H1 (cell line): ENCODE measurements at regions not wholly inside any gene's neighbourhood (a gene's known extent, or its start where the extent isn't known, plus 50 kb on each side); places are given as distances from the start of the nearest gene placed in this dataset.

Experiments used
- CTCF ChIA-PET: fragments of 300-600 bp; sonication (Branson Sonifier 250); formaldehyde crosslinking; loops from one replicate; lab custom pipeline; 2021; ENCODE audit not compliant: partially characterized antibody; lab: Charles Lee
- POLR2A ChIA-PET: fragments of 300-600 bp; sonication (Branson Sonifier 250); formaldehyde crosslinking; loops from one replicate; lab custom pipeline; 2021; ENCODE audit warnings: inconsistent platforms; ENCODE audit not compliant: partially characterized antibody; lab: Charles Lee
- DNase-seq, 2 experiments: peaks; one replicate each; pipeline versions ENCODE4 v3.0.0 to v3.0.0-alpha.2; 2010 to 2022; ENCODE audit warnings: low spot score in 2 of 2, low read depth in 1 of 2, mixed read lengths in 1 of 2
- FAIRE-seq: peaks from 2 replicates; lab custom pipeline; 2011; peaks lifted over from hg19 to GRCh38; lab: Jason Lieb, UNC
- H2AFZ ChIP-seq: 2 replicates; pipeline ENCODE4 v1.8.1; 2012; ENCODE audit warnings: low read length, inconsistent platforms
- H2AK5ac ChIP-seq: 2 replicates; pipeline ENCODE4 v1.6.1; 2013; ENCODE audit warnings: low read depth, low read length
- H2BK120ac ChIP-seq: replicated peaks from 2 replicates; pipeline ENCODE3; 2013; ENCODE audit warnings: low read depth, low read length, inconsistent platforms
- H2BK12ac ChIP-seq: 2 replicates; pipeline ENCODE4 v1.6.1; 2013; ENCODE audit warnings: low read depth, low read length
- H2BK15ac ChIP-seq: 2 replicates; pipeline ENCODE4 v1.6.1; 2013; ENCODE audit warnings: low read length
- H2BK20ac ChIP-seq: 2 replicates; pipeline ENCODE4 v1.6.1; 2013; ENCODE audit warnings: low read length
- H2BK5ac ChIP-seq: 2 replicates; pipeline ENCODE4 v1.6.1; 2013; ENCODE audit warnings: low read depth, low read length
- H3K14ac ChIP-seq: 2 replicates; pipeline ENCODE4 v1.6.1; 2013; ENCODE audit warnings: inconsistent platforms; ENCODE audit not compliant: insufficient read length
- H3K18ac ChIP-seq: 2 replicates; pipeline ENCODE4 v1.6.1; 2013; ENCODE audit warnings: low read length; ENCODE audit errors: extremely low read depth
- H3K23ac ChIP-seq: 2 replicates; pipeline ENCODE4 v1.6.1; 2013; ENCODE audit warnings: inconsistent platforms; ENCODE audit not compliant: insufficient read length
- H3K23me2 ChIP-seq: 2 replicates; pipeline ENCODE4 v1.6.1; 2013; ENCODE audit warnings: low read depth, low read length
- H3K27ac ChIP-seq: 2 replicates; pipeline ENCODE4 v1.6.1; 2011; ENCODE audit warnings: low read depth, low read length, inconsistent platforms
- H3K27me3 ChIP-seq, 4 experiments: replicated peaks in 1 of 4; 1 replicate in 1 of 4; 2 replicates in 3 of 4; pipeline versions ENCODE4 v1.6.1 to v1.8.1; 2011 to 2013; ENCODE audit warnings: low read length in 3 of 4, mild to moderate bottlenecking in 3 of 4, inconsistent platforms in 2 of 4, mixed read lengths in 2 of 4, moderate library complexity in 1 of 4; ENCODE audit not compliant: control insufficient read depth in 3 of 4, insufficient read depth in 3 of 4; ENCODE audit errors: extremely low read depth in 1 of 4
- H3K36me3 ChIP-seq, 4 experiments: 2 replicates each; pipeline versions ENCODE4 v1.6.1 to v1.8.1; 2011 to 2013; ENCODE audit warnings: mild to moderate bottlenecking in 4 of 4, low read length in 3 of 4, moderate library complexity in 2 of 4, control low read depth in 1 of 4, inconsistent platforms in 1 of 4; ENCODE audit not compliant: insufficient read depth in 4 of 4, control insufficient read depth in 2 of 4
- H3K4ac ChIP-seq: replicated peaks from 2 replicates; pipeline ENCODE3; 2013; ENCODE audit warnings: low read length, low read depth, mixed read lengths, inconsistent platforms; ENCODE audit not compliant: insufficient read length
- H3K4me1 ChIP-seq, 4 experiments: replicated peaks in 1 of 4; 1 replicate in 1 of 4; 2 replicates in 3 of 4; pipeline versions ENCODE4 v1.6.1 to v1.8.1; 2011 to 2013; ENCODE audit warnings: low read length in 3 of 4, inconsistent platforms in 2 of 4, mixed read lengths in 1 of 4; ENCODE audit not compliant: insufficient read depth in 4 of 4, control insufficient read depth in 3 of 4
- H3K4me2 ChIP-seq, 2 experiments: 2 replicates each; pipeline versions ENCODE4 v1.6.1 to v1.8.1; 2011 to 2013; ENCODE audit warnings: low read depth in 2 of 2, low read length in 2 of 2, control low read depth in 1 of 2, inconsistent platforms in 1 of 2, mild to moderate bottlenecking in 1 of 2; ENCODE audit not compliant: insufficient read depth in 1 of 2
- H3K4me3 ChIP-seq, 4 experiments: fragments of 200-600, 300-600 bp in 1 of 4; sonication (generic), shearing (Covaris generic), sonication (Bioruptor Twin) in 1 of 4; 2 replicates each; pipeline versions ENCODE4 v1.5.1 to v1.8.1; 2011 to 2016; ENCODE audit warnings: low read length in 4 of 4, low read depth in 3 of 4, control low read depth in 2 of 4, inconsistent platforms in 2 of 4, mild to moderate bottlenecking in 2 of 4, mixed read lengths in 1 of 4, moderate library complexity in 1 of 4; ENCODE audit not compliant: insufficient read depth in 2 of 4; ENCODE audit errors: extremely low read depth in 1 of 4
- H3K56ac ChIP-seq: replicated peaks from 2 replicates; pipeline ENCODE3; 2013; ENCODE audit warnings: low read depth, mild to moderate bottlenecking, mixed read lengths, low read length, inconsistent platforms; ENCODE audit not compliant: insufficient read length
- H3K79me1 ChIP-seq: 2 replicates; pipeline ENCODE4 v1.6.1; 2013; ENCODE audit warnings: low read depth, low read length, control low read depth
- H3K79me2 ChIP-seq, 2 experiments: 2 replicates each; pipeline versions ENCODE4 v1.6.1 to v1.8.1; 2012 to 2013; ENCODE audit warnings: low read length in 2 of 2, mild to moderate bottlenecking in 2 of 2, inconsistent platforms in 1 of 2; ENCODE audit not compliant: insufficient read depth in 2 of 2, control insufficient read depth in 1 of 2
- H3K9ac ChIP-seq, 4 experiments: replicated peaks in 1 of 4; 1 replicate in 1 of 4; 2 replicates in 3 of 4; pipeline versions ENCODE4 v1.6.1 to v1.8.1; 2011 to 2013; ENCODE audit warnings: low read depth in 3 of 4, low read length in 3 of 4, control low read depth in 2 of 4, mild to moderate bottlenecking in 2 of 4, moderate library complexity in 2 of 4, inconsistent platforms in 1 of 4; ENCODE audit errors: extremely low read depth in 1 of 4
- H3K9me3 ChIP-seq, 2 experiments: 2 replicates each; pipeline versions ENCODE4 v1.6.1 to v1.8.1; 2012 to 2013; ENCODE audit warnings: mild to moderate bottlenecking in 2 of 2, moderate library complexity in 2 of 2, control low read depth in 1 of 2, inconsistent platforms in 1 of 2, low read depth in 1 of 2, low read length in 1 of 2, mixed read lengths in 1 of 2; ENCODE audit not compliant: insufficient read depth in 2 of 2
- H4K20me1 ChIP-seq, 2 experiments: replicated peaks in 1 of 2; 2 replicates each; pipeline versions ENCODE3 to v1.8.1; 2011 to 2013; ENCODE audit warnings: inconsistent platforms in 2 of 2, low read length in 2 of 2, mild to moderate bottlenecking in 1 of 2; ENCODE audit not compliant: insufficient read depth in 2 of 2, control insufficient read depth in 1 of 2
- H4K5ac ChIP-seq: 2 replicates; pipeline ENCODE4 v1.6.1; 2013; ENCODE audit warnings: low read length, low read depth, mixed read lengths, inconsistent platforms; ENCODE audit not compliant: insufficient read length
- H4K8ac ChIP-seq: 2 replicates; pipeline ENCODE4 v1.8.0; 2013; ENCODE audit warnings: mild to moderate bottlenecking, moderate library complexity, low read length, inconsistent platforms; ENCODE audit not compliant: insufficient read depth; ENCODE audit errors: extremely low read depth
- H4K91ac ChIP-seq: replicated peaks from 2 replicates; pipeline ENCODE3; 2013; ENCODE audit warnings: low read length, mixed read lengths, inconsistent platforms; ENCODE audit not compliant: insufficient read length
- CTBP2 ChIP-seq: IDR thresholded peaks from 2 replicates; pipeline ENCODE4 v1.7.0; 2011; ENCODE audit warnings: borderline replicate concordance, mild to moderate bottlenecking, moderate library complexity, mixed read lengths, low read length; ENCODE audit not compliant: insufficient read depth, insufficient read length
- CTCF ChIP-seq, 3 experiments: IDR thresholded peaks; 1 replicate in 2 of 3; 2 replicates in 1 of 3; pipeline versions ENCODE4 v1.5.1 to v1.6.1; 2011; ENCODE audit warnings: low read length in 3 of 3, mild to moderate bottlenecking in 3 of 3, inconsistent platforms in 2 of 3, low read depth in 1 of 3, moderate library complexity in 1 of 3; ENCODE audit not compliant: insufficient read depth in 1 of 3; ENCODE audit errors: control extremely low read depth in 1 of 3
- EP300 ChIP-seq, 2 experiments: IDR thresholded peaks; 1 replicate in 1 of 2; 2 replicates in 1 of 2; pipeline ENCODE4 v1.6.1; 2011 to 2012; ENCODE audit warnings: low read depth in 2 of 2, low read length in 2 of 2, mild to moderate bottlenecking in 2 of 2, borderline replicate concordance in 1 of 2, inconsistent platforms in 1 of 2, moderate library complexity in 1 of 2
- JUN ChIP-seq: IDR thresholded peaks from 2 replicates; pipeline ENCODE4 v1.6.1; 2011; ENCODE audit warnings: low read depth, mild to moderate bottlenecking, improper control_type of control experiment, low read length
- SRF ChIP-seq: IDR thresholded peaks from 2 replicates; pipeline ENCODE4 v1.6.1; 2011; ENCODE audit warnings: mild to moderate bottlenecking, low read depth, low read length, moderate library complexity
- WGBS, 2 experiments: shearing (Covaris generic) in 1 of 2; methylation state at CpG; one replicate each; pipeline versions ENCODE4 v1.1.6 to v1.1.7; 2013 to 2015; ENCODE audit warnings: low lambda C conversion rate in 2 of 2, mixed read lengths in 2 of 2, inconsistent platforms in 1 of 2, low coverage in 1 of 2, missing lambda C conversion rate in 1 of 2; ENCODE audit not compliant: insufficient replicate concordance in 2 of 2, insufficient coverage in 1 of 2, insufficient read length in 1 of 2; ENCODE audit errors: extremely low coverage in 1 of 2, missing lambda C conversion rate in 1 of 2; 5-methylcytosine and 5-hydroxymethylcytosine counted together

- Histone ChIP-seq H2BK5ac (no peak overlapping the region), H2BK120ac (no peak overlapping the region), H3K79me2 (no peaks in the 10 kb centered on the region), H3K4me3 (no peak overlapping the region), H3K14ac (no peak overlapping the region), H3K36me3 (no peaks in the 10 kb centered on the region), H3K56ac (no peak overlapping the region), H2BK15ac (no peak overlapping the region), H3K27me3 (no peaks in the 10 kb centered on the region), H4K8ac (no peak overlapping the region), H4K91ac (no peak overlapping the region), H2BK20ac (no peak overlapping the region), H2AK5ac (no peak overlapping the region), H3K23me2 (no peaks in the 10 kb centered on the region; the same call in 1 of the 2 replicates), H3K4me1 (peaks cover 7 to 20% (median 12%) of the 10 kb centered on the region in 4 experiments; a peak in 6 of 7 replicates), H2BK12ac (no peak overlapping the region), H3K18ac (no peak overlapping the region), H3K23ac (no peak overlapping the region), H3K79me1 (no peaks in the 10 kb centered on the region), H3K4ac (no peak overlapping the region), H4K20me1 (no peaks in the 10 kb centered on the region), H3K27ac (no peak overlapping the region), H3K9me3 (no peaks in the 10 kb centered on the region), H4K5ac (no peak overlapping the region), H2AFZ (no peak overlapping the region), H3K9ac (no peak overlapping the region), H3K4me2 (no peak overlapping the region)
- 92% methylated on average over 4 of the region's 4 CpGs; no CpG with 5 or more reads in 1 of the 2 experiments for WGBS, 2 experiments
- ChIA-PET CTCF (no interaction called here), POLR2A (interaction anchor here (0.6 kb wide), 1 partner anchor 10 kb away, joined by 5 read pairs; no protein-coding TSS in a partner anchor)
- FAIRE-seq, result no peak
- DNase-seq, result no peak
- TF ChIP-seq CTBP2 (no peak), EP300 (IDR thresholded peaks at IDR 0.05; ENCODE audit: borderline replicate concordance in 1 of 2, low read depth in 2 of 2, low read length in 2 of 2) (no peak), CTCF (IDR thresholded peaks at IDR 0.05; ENCODE audit: control extremely low read depth in 1 of 3, insufficient read depth in 1 of 3, low read depth in 1 of 3, low read length in 3 of 3) (no peak), JUN (no peak), SRF (no peak)
These were observed 173.5 kb upstream of the KLF6 start for GRCh38 chr10:3958472-3958996.
